Aorta (tissue), 5 donors: ENCODE measurements at regions not wholly inside any gene's neighbourhood (a gene's known extent, or its start where the extent isn't known, plus 50 kb on each side); places are given as distances from the start of the nearest gene placed in this dataset.
"Not testable (repeated sequence)": the region's sequence is repeated elsewhere in the genome, so short reads cannot be mapped to it uniquely, and the experiment has no call there.

Experiments
- ATAC-seq: fragments of 200-7000 bp; cut with Tn5 transposase; one replicate; pipeline ENCODE4 v1.9.1; 2022; ENCODE audit warnings: moderate library complexity; ENCODE audit not compliant: low FRiP score
- DNase-seq, 2 donors: peaks; one replicate each; pipeline ENCODE4 v3.0.0-alpha.2; 2020
- H3K27ac ChIP-seq, 2 donors: one replicate each; pipeline ENCODE4 v1.5.1; 2013; ENCODE audit warnings: low read length in 2 of 2, mild to moderate bottlenecking in 2 of 2, moderate library complexity in 2 of 2, control low read depth in 1 of 2, inconsistent platforms in 1 of 2, low read depth in 1 of 2
- H3K27me3 ChIP-seq, 2 donors: one replicate each; pipeline ENCODE4 v1.6.1; 2013; ENCODE audit warnings: control low read depth in 1 of 2, low read length in 1 of 2, mild to moderate bottlenecking in 1 of 2, moderate library complexity in 1 of 2; ENCODE audit not compliant: insufficient read depth in 2 of 2, control insufficient read depth in 1 of 2
- H3K36me3 ChIP-seq, 2 donors: one replicate each; pipeline ENCODE4 v1.6.1; 2013; ENCODE audit warnings: control low read depth in 1 of 2, low read length in 1 of 2, mild to moderate bottlenecking in 1 of 2; ENCODE audit not compliant: insufficient read depth in 2 of 2, control insufficient read depth in 1 of 2
- H3K4me1 ChIP-seq, 2 donors: one replicate each; pipeline ENCODE4 v1.6.1; 2013; ENCODE audit warnings: low read length in 2 of 2, control low read depth in 1 of 2, mild to moderate bottlenecking in 1 of 2, moderate library complexity in 1 of 2; ENCODE audit not compliant: insufficient read depth in 2 of 2, control insufficient read depth in 1 of 2
- H3K4me3 ChIP-seq, 2 donors: one replicate each; pipeline ENCODE4 v1.5.1; 2013; ENCODE audit warnings: low read length in 2 of 2, control low read depth in 1 of 2, mild to moderate bottlenecking in 1 of 2
- H3K9me3 ChIP-seq: one replicate; pipeline ENCODE4 v1.6.1; 2013; ENCODE audit warnings: mild to moderate bottlenecking, low read length; ENCODE audit not compliant: control insufficient read depth
- WGBS, 2 donors: extraction: QIAGEN DNeasy Blood & Tissue Kit; methylation state at CpG; one replicate each; pipeline ENCODE4 v1.1.7; 2013; 5-methylcytosine and 5-hydroxymethylcytosine counted together
- intact Hi-C, 2 donors: fragments of 100-400 bp; cut with DNase I; formaldehyde crosslinking; loops; one replicate each; pipeline versions ENCODE4 v1.14.2 to v1.15.0; 2022
- donor health status: healthy with polysubstance abuse.
- donor health status: Bipolar disorder and iron deficiency.
- donor health status: DM: no; HTN: no; CAD: no.
- donor health status: DM: no; HTN: no; CAD: no.
- donor health status: DM: yes; HTN: yes; CAD: no.

- 81 to 89% methylated on average over 4 of the region's 4 CpGs for WGBS, 2 donors
- Histone ChIP-seq H3K36me3 (no peaks in the 10 kb centered on the region), H3K4me3 (no peak overlapping the region), H3K27ac (no peak overlapping the region), H3K27me3 (no peaks in the 10 kb centered on the region), H3K4me1 (peaks cover 4 to 9% of the 10 kb centered on the region in 2 donors), H3K9me3 (no peaks in the 10 kb centered on the region)
- DNase-seq (no peak), ATAC-seq (no peak)
- intact Hi-C loops: loop anchor here in 1 of 2 donors (10.0 kb wide), 1 partner anchor 919 kb away; no protein-coding TSS in a partner anchor
Measured at GRCh38 chr3:177466074-177466473, 268.8 kb upstream of the TBL1XR1 start.

DNA sequence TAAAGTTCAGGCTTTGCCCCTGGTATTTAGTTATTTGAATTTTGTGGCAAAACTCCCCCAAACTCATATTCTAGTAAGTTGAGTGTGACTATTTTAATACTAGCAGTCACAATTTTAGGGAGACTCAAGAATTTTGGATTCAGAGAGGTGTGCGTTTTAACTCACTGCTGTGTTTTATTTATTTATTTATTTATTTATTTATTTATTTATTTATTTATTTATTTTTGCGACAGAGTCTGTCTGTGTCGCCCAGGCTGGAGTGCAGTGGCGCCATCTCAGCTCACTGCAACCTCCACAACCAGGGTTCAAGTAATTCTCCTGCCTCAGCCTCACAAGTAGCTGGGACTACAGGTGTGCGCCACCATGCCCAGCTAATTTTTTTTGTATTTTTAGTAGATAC lies 269.3 kb upstream of the TBL1XR1 start:
- H3K27ac ChIP-seq, DNase-seq, H3K9me3 ChIP-seq, ATAC-seq, H3K4me3 ChIP-seq, H3K27me3 ChIP-seq, H3K36me3 ChIP-seq, H3K4me1 ChIP-seq: not testable (repeated sequence)
- 98% methylated on average over 5 of the region's 5 CpGs for WGBS, 2 donors
- intact Hi-C loops: loop anchor here in 1 of 2 donors (10.0 kb wide), 1 partner anchor 918 kb away; no protein-coding TSS in a partner anchor

DNA sequence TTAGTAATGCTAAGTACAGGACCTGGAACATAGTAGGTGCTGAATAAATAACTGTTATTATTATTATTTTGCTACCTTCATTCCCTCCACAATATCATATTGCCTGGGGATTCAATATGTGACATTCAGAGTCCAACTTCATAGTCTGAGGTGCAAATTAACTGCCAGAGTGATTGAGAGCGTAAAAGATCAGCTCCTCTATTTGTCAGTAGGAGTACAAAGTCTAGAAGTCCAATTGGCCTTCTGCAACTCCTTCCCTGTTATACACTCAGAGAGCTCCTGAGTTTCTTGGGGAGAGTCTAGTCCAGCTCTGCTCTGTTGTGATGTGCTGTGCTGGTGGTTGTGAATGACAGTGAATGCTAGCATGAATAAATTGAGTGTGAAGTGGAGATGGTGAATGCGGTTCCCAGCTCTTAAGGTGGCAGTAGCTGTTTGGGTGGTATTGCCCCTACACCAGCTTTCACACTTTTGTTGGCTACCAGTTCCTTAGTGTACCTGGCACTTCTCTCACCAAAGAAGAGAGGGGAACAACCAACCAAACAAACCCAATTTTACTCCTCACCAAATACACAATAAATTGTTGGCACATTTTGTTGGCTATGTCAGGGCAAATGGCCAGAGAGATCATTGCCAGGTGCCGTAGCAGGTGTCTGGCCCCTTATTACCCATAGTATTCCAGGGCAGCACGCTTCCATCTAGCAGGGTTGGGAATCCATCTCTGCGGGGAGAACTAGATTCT lies 270.1 kb upstream of the TBL1XR1 start:
- 95 to 98% methylated on average over 5 of the region's 5 CpGs for WGBS, 2 donors
- ATAC-seq (no peak), DNase-seq (no peak)
- H3K4me3 ChIP-seq: no peak overlapping the region
- H3K27ac ChIP-seq: no peak overlapping the region
- H3K9me3 ChIP-seq: no peaks in the 10 kb centered on the region
- no peaks in the 10 kb centered on the region for H3K36me3 ChIP-seq
- peaks cover 4 to 9% of the 10 kb centered on the region in 2 donors for H3K4me1 ChIP-seq
- intact Hi-C loops: loop anchor here in 1 of 2 donors (10.0 kb wide), 1 partner anchor 917 kb away; no protein-coding TSS in a partner anchor
- H3K27me3 ChIP-seq: no peaks in the 10 kb centered on the region

DNA sequence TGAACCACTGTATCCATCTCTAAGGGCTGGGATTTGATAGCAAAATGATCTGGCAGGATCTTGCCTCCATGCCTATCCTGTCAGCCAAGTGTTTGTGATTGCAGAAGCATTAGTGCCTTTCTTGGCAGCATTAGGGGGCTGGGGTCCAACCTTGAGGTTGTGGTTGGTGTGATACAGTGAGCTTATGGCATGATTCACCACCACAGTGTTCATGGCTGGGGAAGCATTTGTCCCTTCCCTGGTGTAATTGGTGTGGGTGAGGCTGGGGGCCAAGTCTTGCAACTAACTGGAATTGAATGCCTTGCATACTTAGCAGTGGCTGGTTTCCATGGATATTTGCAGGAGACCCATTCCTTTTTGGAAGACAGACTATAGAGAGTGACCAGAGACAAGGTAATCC lies 271.0 kb upstream of the TBL1XR1 start:
- no peak overlapping the region for H3K4me3 ChIP-seq
- peak overlapping the region in 1 of 2 donors; percentile 29 for H3K27ac ChIP-seq
- H3K4me1 ChIP-seq: peaks cover 4 to 9% of the 10 kb centered on the region in 2 donors
- ATAC-seq (no peak), DNase-seq (peak; percentile 76 to 80)
- H3K36me3 ChIP-seq: no peaks in the 10 kb centered on the region
- no peaks in the 10 kb centered on the region for H3K27me3 ChIP-seq
- H3K9me3 ChIP-seq: no peaks in the 10 kb centered on the region
- intact Hi-C loops: loop anchor here in 1 of 2 donors (10.0 kb wide), 1 partner anchor 916 kb away; no protein-coding TSS in a partner anchor

GRCh38 chr3:177468816-177469215 lies 271.5 kb upstream of the TBL1XR1 start:
- peaks cover 4 to 7% of the 10 kb centered on the region in 2 donors for H3K4me1 ChIP-seq
- H3K4me3 ChIP-seq: no peak overlapping the region
- ATAC-seq: peak; percentile 17
- no peaks in the 10 kb centered on the region for H3K27me3 ChIP-seq
- DNase-seq: no peak
- no peaks in the 10 kb centered on the region for H3K9me3 ChIP-seq
- no peak overlapping the region for H3K27ac ChIP-seq
- 97 to 98% methylated on average over 1 of the region's 1 CpG for WGBS, 2 donors
- intact Hi-C loops: loop anchor here in 1 of 2 donors (10.0 kb wide), 1 partner anchor 916 kb away; no protein-coding TSS in a partner anchor
- H3K36me3 ChIP-seq: no peaks in the 10 kb centered on the region

- Histone ChIP-seq H3K4me1 (peaks cover 3% of the 10 kb centered on the region in 2 donors), H3K4me3 (no peak overlapping the region), H3K27ac (no peak overlapping the region), H3K27me3 (no peaks in the 10 kb centered on the region), H3K36me3 (no peaks in the 10 kb centered on the region), H3K9me3 (no peaks in the 10 kb centered on the region)
- intact Hi-C loops: loop anchor here in 1 of 2 donors (10.0 kb wide), 1 partner anchor 916 kb away; no protein-coding TSS in a partner anchor
- 83 to 86% methylated on average over 3 of the region's 3 CpGs for WGBS, 2 donors
- ATAC-seq: no peak
- no peak for DNase-seq
Measured at GRCh38 chr3:177469216-177469615, 271.9 kb upstream of the TBL1XR1 start.

GRCh38 chr3:177470197-177470941 lies 273.1 kb upstream of the TBL1XR1 start:
- no peak overlapping the region for H3K4me3 ChIP-seq
- no peaks in the 10 kb centered on the region for H3K27me3 ChIP-seq
- H3K4me1 ChIP-seq: no peaks in the 10 kb centered on the region
- DNase-seq (no peak), ATAC-seq (no peak)
- intact Hi-C loops: loop anchor here (10.0 kb wide), 2 partner anchors 276 to 1374 kb away; partner anchors contain the start of gene TBL1XR1 (in 2 of the 2)
- WGBS, 2 donors: 95 to 96% methylated on average over 8 of the region's 8 CpGs
- no peak overlapping the region for H3K27ac ChIP-seq
- no peaks in the 10 kb centered on the region for H3K9me3 ChIP-seq
- no peaks in the 10 kb centered on the region for H3K36me3 ChIP-seq

DNA sequence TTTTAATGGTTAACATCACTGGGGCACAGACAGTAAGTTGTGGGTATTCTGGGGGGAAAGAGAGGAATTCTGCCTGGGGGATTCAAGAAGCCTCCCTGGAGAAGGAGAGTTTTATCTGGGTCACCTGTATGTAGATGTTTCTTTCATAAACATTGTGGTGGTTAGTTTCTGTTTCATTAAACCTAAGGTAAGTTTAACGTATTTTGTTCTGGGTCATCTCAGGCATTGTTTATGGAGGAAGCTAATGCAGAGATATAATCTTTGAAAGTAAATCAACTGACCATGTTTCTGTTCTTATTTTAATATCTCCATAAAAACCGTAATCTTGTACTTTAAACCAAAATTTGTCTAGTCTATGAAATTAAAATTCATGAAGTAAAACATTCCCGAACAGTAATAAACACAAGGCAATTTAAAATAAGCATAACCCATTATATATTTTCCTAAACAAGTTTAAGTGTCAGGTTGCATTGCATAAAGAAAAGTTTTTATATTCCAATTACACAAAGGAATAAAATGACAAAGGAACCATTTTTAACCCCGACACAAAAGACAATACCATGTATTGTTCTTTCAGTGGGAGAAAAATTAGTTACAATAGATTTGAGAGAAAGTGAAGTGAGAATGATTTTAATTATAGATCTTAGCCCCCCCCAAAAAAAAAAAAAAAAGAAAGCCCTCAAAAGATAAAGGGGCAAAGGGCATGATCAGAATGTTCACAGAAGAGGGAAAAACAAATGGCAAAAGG lies 274.6 kb upstream of the TBL1XR1 start:
- H3K4me3 ChIP-seq: no peak overlapping the region
- DNase-seq: no peak
- intact Hi-C loops: loop anchor here (10.0 kb wide), 2 partner anchors 277 to 1373 kb away; partner anchors contain the start of gene TBL1XR1 (in 2 of the 2)
- H3K27me3 ChIP-seq: no peaks in the 10 kb centered on the region
- no peak overlapping the region for H3K27ac ChIP-seq
- no peaks in the 10 kb centered on the region for H3K4me1 ChIP-seq
- H3K36me3 ChIP-seq: no peaks in the 10 kb centered on the region
- no peak for ATAC-seq
- WGBS, 2 donors: 92 to 96% methylated on average over 4 of the region's 4 CpGs
- no peaks in the 10 kb centered on the region for H3K9me3 ChIP-seq
